Liver (tissue), 8 donors: ENCODE measurements at regions not wholly inside any gene's neighbourhood (a gene's known extent, or its start where the extent isn't known, plus 50 kb on each side); places are given as distances from the start of the nearest gene placed in this dataset.

Experiments
- DNase-seq: peaks from one replicate; pipeline ENCODE4 v3.0.0-alpha.2; 2017; ENCODE audit warnings: low spot score
- H3K27ac ChIP-seq, 2 donors: one replicate each; pipeline ENCODE4 v1.7.0; 2013; ENCODE audit warnings: inconsistent platforms in 2 of 2, low read length in 2 of 2, control low read depth in 1 of 2, low read depth in 1 of 2, mild to moderate bottlenecking in 1 of 2
- H3K27me3 ChIP-seq, 4 donors: one replicate each; pipeline versions ENCODE4 v1.6.1 to v1.7.0; 2013; ENCODE audit warnings: low read length in 3 of 4, inconsistent platforms in 1 of 4, mild to moderate bottlenecking in 1 of 4, moderate library complexity in 1 of 4; ENCODE audit not compliant: control insufficient read depth in 4 of 4, insufficient read depth in 4 of 4
- H3K36me3 ChIP-seq, 4 donors: one replicate each; pipeline versions ENCODE4 v1.6.1 to v1.7.0; 2013; ENCODE audit warnings: low read length in 3 of 4, mild to moderate bottlenecking in 3 of 4, low read depth in 1 of 4, moderate library complexity in 1 of 4; ENCODE audit not compliant: control insufficient read depth in 4 of 4, insufficient read depth in 3 of 4
- H3K4me1 ChIP-seq, 4 donors: one replicate each; pipeline versions ENCODE4 v1.6.1 to v1.7.0; 2013; ENCODE audit warnings: low read length in 3 of 4, mild to moderate bottlenecking in 3 of 4, moderate library complexity in 1 of 4; ENCODE audit not compliant: control insufficient read depth in 4 of 4, insufficient read depth in 4 of 4
- H3K4me3 ChIP-seq, 3 donors: one replicate each; pipeline versions ENCODE4 v1.6.1 to v1.7.0; 2013; ENCODE audit warnings: low read length in 3 of 3, control low read depth in 1 of 3, low read depth in 1 of 3, mild to moderate bottlenecking in 1 of 3
- H3K9ac ChIP-seq, 2 donors: one replicate each; pipeline ENCODE4 v1.7.0; 2013; ENCODE audit warnings: low read length in 2 of 2, mild to moderate bottlenecking in 2 of 2, moderate library complexity in 2 of 2, control low read depth in 1 of 2, low read depth in 1 of 2
- H3K9me3 ChIP-seq, 4 donors: one replicate each; pipeline versions ENCODE4 v1.6.1 to v1.7.0; 2013; ENCODE audit warnings: low read length in 3 of 4; ENCODE audit not compliant: control insufficient read depth in 4 of 4
- EGR1 ChIP-seq, 2 donors: IDR thresholded peaks; 2 replicates each; pipeline ENCODE4 v1.6.1; 2016 to 2018; ENCODE audit warnings: antibody characterized with exemption in 2 of 2, low read depth in 2 of 2
- FOXA1 ChIP-seq: IDR thresholded peaks from 2 replicates; pipeline ENCODE4 v1.6.1; 2016; ENCODE audit warnings: antibody characterized with exemption
- FOXA2 ChIP-seq: IDR thresholded peaks from 2 replicates; pipeline ENCODE4 v1.6.1; 2016; ENCODE audit warnings: antibody characterized with exemption
- GABPA ChIP-seq, 2 donors: IDR thresholded peaks in 1 of 2; conservative IDR thresholded peaks in 1 of 2; 2 replicates each; pipeline ENCODE4 v1.6.1; 2016; ENCODE audit warnings: antibody characterized with exemption in 2 of 2, mild to moderate bottlenecking in 1 of 2, moderate library complexity in 1 of 2
- HNF4A ChIP-seq, 2 donors: conservative IDR thresholded peaks; 2 replicates each; pipeline ENCODE4 v1.6.1; 2016; ENCODE audit warnings: antibody characterized with exemption in 2 of 2, mild to moderate bottlenecking in 2 of 2
- HNF4G ChIP-seq: IDR thresholded peaks from 2 replicates; pipeline ENCODE4 v1.6.1; 2016; ENCODE audit warnings: antibody characterized with exemption
- JUND ChIP-seq, 2 donors: IDR thresholded peaks; 2 replicates each; pipeline ENCODE4 v1.6.1; 2016; ENCODE audit warnings: antibody characterized with exemption in 2 of 2
- NR2F2 ChIP-seq: IDR thresholded peaks from 2 replicates; pipeline ENCODE4 v1.6.1; 2016; ENCODE audit warnings: antibody characterized with exemption
- RAD21 ChIP-seq, 2 donors: IDR thresholded peaks; 2 replicates each; pipeline ENCODE4 v1.6.1; 2016; ENCODE audit warnings: antibody characterized with exemption in 2 of 2, mild to moderate bottlenecking in 2 of 2
- RXRA ChIP-seq, 2 donors: IDR thresholded peaks; 2 replicates each; pipeline ENCODE4 v1.6.1; 2017 to 2018; ENCODE audit warnings: antibody characterized with exemption in 2 of 2, mild to moderate bottlenecking in 1 of 2
- SP1 ChIP-seq: IDR thresholded peaks from 2 replicates; pipeline ENCODE4 v1.6.1; 2018; ENCODE audit warnings: antibody characterized with exemption, mild to moderate bottlenecking
- TAF1 ChIP-seq: conservative IDR thresholded peaks from 2 replicates; pipeline ENCODE4 v1.6.1; 2016; ENCODE audit warnings: antibody characterized with exemption, mild to moderate bottlenecking
- YY1 ChIP-seq: IDR thresholded peaks from 2 replicates; pipeline ENCODE4 v1.6.1; 2016; ENCODE audit warnings: antibody characterized with exemption, mild to moderate bottlenecking
- WGBS: extraction: QIAGEN DNeasy Blood & Tissue Kit; methylation state at CpG from one replicate; pipeline ENCODE4 v1.1.7; 2013; 5-methylcytosine and 5-hydroxymethylcytosine counted together
- TF ChIP-seq, protein P1 (sequence below): IDR thresholded peaks from 2 replicates; pipeline ENCODE4 v1.6.1; 2016; ENCODE audit warnings: antibody characterized with exemption
- TF ChIP-seq, protein P2 (sequence below): fragments of 150-350 bp; IDR thresholded peaks from 2 replicates; pipeline ENCODE4 v1.5.1; 2017; ENCODE audit warnings: improper control_type of control experiment, low read depth, low read length; ENCODE audit not compliant: missing input control
- TF ChIP-seq, protein P3 (sequence below): IDR thresholded peaks from 2 replicates; pipeline ENCODE4 v1.6.1; 2016; ENCODE audit warnings: antibody characterized with exemption
- TF ChIP-seq, protein P4 (sequence below): IDR thresholded peaks from 2 replicates; pipeline ENCODE4 v1.6.1; 2016; ENCODE audit warnings: antibody characterized with exemption, mild to moderate bottlenecking
- TF ChIP-seq, protein P5 (sequence below): IDR thresholded peaks from 2 replicates; pipeline ENCODE4 v1.6.1; 2016; ENCODE audit warnings: antibody characterized with exemption
- donor health status: healthy.
- donor health status: healthy.
- donor health status: healthy.
- donor health status: healthy.
- donor health status: healthy.

DNA sequence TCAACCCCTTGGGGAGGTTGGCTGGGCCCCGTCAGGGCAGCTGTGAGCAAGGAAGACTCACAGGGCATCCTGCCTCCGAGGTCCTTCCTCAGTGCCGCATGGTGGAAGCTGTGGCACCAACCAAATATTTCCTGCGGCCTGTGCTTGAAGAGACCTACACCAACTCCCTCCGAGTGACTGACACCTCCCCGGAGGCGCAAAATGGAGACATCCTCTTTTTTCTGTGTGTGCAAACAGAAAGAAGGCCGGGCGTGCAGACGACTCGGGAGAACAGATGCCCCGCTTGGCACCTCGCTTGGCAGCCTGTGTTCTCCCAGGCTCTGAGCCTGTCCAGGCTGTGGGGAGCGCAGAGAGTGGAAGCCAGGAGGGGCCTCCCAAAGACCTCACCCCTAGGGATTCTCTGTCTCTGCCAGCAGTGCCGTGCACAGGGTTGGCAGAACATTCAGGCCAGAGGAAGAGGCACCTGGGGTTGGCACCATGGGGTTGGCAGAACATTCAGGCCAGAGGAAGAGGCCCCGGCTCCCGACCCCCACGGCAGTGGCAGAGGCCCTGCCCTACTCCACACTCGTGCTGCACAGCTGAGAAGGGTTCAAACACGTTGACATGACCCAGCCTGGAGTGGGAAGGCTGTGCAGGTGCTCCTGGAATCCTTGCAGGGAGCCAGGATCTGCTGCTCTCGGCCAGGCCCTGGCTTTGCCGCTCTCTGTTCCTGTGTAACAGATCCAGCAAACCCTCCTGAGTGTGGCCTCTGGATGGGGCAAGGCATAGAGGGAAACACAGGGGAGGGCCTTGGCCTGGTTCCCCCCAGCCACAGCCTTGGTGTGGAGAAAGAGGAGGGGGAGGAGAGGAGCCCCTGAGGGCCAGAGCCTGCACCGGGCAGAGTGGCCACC lies 805.5 kb downstream of the BRD1 start:
- Histone ChIP-seq H3K27ac (no peak overlapping the region), H3K36me3 (no peaks in the 10 kb centered on the region), H3K27me3 (peaks cover 0 to 3% (median 0%) of the 10 kb centered on the region in 4 donors), H3K9me3 (no peaks in the 10 kb centered on the region), H3K9ac (no peak overlapping the region), H3K4me1 (no peaks in the 10 kb centered on the region), H3K4me3 (no peak overlapping the region)
- 77% methylated on average over 23 of the region's 23 CpGs for WGBS
- no peak for DNase-seq
- no peak for TF ChIP-seq FOXA1

DNA sequence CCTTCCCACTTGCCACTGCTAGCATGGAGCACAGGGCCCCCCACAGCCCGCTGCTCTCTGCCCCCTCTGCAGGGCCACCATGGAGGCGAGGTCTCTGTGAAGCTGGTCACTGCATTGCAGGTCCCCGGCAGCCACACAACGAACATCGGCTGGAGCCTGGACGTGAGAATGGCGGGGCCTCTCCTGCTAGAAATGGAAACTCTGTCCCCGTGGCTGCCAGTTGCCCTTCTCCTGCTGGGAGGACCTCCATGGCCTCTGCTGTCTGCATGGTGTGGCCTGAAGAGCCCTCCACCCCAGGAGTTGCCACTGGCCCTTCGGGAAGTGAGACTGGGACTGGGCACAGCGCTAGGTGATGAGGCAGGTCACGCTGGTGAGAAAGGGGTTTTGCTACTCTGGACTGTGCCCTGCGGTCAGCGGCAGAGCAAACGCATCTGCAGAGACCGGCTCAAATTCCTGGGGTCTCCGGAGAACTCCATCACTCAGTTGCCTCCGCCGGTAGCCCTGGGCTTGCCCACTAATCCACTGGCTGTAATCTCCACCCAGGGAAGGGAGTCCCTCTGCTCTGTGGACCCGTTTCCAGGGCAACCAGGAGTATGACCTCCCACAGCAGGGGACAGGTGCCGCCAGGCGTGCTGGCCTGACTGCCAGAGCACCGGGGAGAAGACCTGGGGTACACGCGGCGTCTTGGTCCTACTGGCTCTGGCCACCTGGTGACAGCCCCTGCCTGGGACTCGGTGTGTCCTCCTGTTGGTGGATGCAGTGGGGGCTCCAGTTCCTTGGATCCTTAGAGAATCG lies 806.3 kb downstream of the BRD1 start:
- Histone ChIP-seq H3K36me3 (no peaks in the 10 kb centered on the region), H3K9me3 (no peaks in the 10 kb centered on the region), H3K4me3 (no peak overlapping the region), H3K27me3 (peaks cover 0 to 3% (median 1%) of the 10 kb centered on the region in 4 donors), H3K4me1 (no peaks in the 10 kb centered on the region), H3K27ac (no peak overlapping the region), H3K9ac (no peak overlapping the region)
- whole genome bisulfite sequencing = 74% methylated on average over 27 of the region's 27 CpGs
- no peak for DNase-seq
- TF ChIP-seq, protein P1, sequence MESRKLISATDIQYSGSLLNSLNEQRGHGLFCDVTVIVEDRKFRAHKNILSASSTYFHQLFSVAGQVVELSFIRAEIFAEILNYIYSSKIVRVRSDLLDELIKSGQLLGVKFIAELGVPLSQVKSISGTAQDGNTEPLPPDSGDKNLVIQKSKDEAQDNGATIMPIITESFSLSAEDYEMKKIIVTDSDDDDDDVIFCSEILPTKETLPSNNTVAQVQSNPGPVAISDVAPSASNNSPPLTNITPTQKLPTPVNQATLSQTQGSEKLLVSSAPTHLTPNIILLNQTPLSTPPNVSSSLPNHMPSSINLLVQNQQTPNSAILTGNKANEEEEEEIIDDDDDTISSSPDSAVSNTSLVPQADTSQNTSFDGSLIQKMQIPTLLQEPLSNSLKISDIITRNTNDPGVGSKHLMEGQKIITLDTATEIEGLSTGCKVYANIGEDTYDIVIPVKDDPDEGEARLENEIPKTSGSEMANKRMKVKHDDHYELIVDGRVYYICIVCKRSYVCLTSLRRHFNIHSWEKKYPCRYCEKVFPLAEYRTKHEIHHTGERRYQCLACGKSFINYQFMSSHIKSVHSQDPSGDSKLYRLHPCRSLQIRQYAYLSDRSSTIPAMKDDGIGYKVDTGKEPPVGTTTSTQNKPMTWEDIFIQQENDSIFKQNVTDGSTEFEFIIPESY = no peak
- TF ChIP-seq, protein P2, sequence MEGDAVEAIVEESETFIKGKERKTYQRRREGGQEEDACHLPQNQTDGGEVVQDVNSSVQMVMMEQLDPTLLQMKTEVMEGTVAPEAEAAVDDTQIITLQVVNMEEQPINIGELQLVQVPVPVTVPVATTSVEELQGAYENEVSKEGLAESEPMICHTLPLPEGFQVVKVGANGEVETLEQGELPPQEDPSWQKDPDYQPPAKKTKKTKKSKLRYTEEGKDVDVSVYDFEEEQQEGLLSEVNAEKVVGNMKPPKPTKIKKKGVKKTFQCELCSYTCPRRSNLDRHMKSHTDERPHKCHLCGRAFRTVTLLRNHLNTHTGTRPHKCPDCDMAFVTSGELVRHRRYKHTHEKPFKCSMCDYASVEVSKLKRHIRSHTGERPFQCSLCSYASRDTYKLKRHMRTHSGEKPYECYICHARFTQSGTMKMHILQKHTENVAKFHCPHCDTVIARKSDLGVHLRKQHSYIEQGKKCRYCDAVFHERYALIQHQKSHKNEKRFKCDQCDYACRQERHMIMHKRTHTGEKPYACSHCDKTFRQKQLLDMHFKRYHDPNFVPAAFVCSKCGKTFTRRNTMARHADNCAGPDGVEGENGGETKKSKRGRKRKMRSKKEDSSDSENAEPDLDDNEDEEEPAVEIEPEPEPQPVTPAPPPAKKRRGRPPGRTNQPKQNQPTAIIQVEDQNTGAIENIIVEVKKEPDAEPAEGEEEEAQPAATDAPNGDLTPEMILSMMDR = no peak
- TF ChIP-seq NR2F2 = no peak
- no peak for TF ChIP-seq RAD21 (IDR thresholded peaks at IDR 0.05)
- TF ChIP-seq JUND (IDR thresholded peaks at IDR 0.05) = no peak
- TF ChIP-seq, protein P3, sequence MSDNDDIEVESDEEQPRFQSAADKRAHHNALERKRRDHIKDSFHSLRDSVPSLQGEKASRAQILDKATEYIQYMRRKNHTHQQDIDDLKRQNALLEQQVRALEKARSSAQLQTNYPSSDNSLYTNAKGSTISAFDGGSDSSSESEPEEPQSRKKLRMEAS = no peak
- no peak for TF ChIP-seq SP1
- TF ChIP-seq RXRA (IDR thresholded peaks at IDR 0.05) = no peak
- TF ChIP-seq, protein P4, sequence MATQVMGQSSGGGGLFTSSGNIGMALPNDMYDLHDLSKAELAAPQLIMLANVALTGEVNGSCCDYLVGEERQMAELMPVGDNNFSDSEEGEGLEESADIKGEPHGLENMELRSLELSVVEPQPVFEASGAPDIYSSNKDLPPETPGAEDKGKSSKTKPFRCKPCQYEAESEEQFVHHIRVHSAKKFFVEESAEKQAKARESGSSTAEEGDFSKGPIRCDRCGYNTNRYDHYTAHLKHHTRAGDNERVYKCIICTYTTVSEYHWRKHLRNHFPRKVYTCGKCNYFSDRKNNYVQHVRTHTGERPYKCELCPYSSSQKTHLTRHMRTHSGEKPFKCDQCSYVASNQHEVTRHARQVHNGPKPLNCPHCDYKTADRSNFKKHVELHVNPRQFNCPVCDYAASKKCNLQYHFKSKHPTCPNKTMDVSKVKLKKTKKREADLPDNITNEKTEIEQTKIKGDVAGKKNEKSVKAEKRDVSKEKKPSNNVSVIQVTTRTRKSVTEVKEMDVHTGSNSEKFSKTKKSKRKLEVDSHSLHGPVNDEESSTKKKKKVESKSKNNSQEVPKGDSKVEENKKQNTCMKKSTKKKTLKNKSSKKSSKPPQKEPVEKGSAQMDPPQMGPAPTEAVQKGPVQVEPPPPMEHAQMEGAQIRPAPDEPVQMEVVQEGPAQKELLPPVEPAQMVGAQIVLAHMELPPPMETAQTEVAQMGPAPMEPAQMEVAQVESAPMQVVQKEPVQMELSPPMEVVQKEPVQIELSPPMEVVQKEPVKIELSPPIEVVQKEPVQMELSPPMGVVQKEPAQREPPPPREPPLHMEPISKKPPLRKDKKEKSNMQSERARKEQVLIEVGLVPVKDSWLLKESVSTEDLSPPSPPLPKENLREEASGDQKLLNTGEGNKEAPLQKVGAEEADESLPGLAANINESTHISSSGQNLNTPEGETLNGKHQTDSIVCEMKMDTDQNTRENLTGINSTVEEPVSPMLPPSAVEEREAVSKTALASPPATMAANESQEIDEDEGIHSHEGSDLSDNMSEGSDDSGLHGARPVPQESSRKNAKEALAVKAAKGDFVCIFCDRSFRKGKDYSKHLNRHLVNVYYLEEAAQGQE = no peak
- no peak for TF ChIP-seq EGR1 (IDR thresholded peaks at IDR 0.05; ENCODE audit: low read depth in 2 of 2)
- no peak for TF ChIP-seq HNF4A (conservative IDR thresholded peaks at IDR 0.05)
- no peak for TF ChIP-seq HNF4G
- no peak for TF ChIP-seq GABPA (IDR thresholded peaks at IDR 0.05 in 1 of 2, conservative IDR thresholded peaks at IDR 0.05 in 1 of 2)
- TF ChIP-seq, protein P5, sequence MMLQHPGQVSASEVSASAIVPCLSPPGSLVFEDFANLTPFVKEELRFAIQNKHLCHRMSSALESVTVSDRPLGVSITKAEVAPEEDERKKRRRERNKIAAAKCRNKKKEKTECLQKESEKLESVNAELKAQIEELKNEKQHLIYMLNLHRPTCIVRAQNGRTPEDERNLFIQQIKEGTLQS = no peak
- no peak for TF ChIP-seq FOXA2
- TF ChIP-seq FOXA1 = no peak
- TF ChIP-seq TAF1 = no peak
- TF ChIP-seq YY1 = no peak
